ENCODE measurements at regions not wholly inside any gene's neighbourhood (a gene's known extent, or its start where the extent isn't known, plus 50 kb on each side); places are given as distances from the start of the nearest gene placed in this dataset.

GRCh38 chr5:24141046-24141445, 503.7 kb downstream of the CDH10 start:
- TF ChIP-seq, protein P1, sequence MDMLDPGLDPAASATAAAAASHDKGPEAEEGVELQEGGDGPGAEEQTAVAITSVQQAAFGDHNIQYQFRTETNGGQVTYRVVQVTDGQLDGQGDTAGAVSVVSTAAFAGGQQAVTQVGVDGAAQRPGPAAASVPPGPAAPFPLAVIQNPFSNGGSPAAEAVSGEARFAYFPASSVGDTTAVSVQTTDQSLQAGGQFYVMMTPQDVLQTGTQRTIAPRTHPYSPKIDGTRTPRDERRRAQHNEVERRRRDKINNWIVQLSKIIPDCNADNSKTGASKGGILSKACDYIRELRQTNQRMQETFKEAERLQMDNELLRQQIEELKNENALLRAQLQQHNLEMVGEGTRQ (IDR thresholded peaks at IDR 0.05; ENCODE audit: low read depth, low read length) = no peak
- TF ChIP-seq, protein P2, sequence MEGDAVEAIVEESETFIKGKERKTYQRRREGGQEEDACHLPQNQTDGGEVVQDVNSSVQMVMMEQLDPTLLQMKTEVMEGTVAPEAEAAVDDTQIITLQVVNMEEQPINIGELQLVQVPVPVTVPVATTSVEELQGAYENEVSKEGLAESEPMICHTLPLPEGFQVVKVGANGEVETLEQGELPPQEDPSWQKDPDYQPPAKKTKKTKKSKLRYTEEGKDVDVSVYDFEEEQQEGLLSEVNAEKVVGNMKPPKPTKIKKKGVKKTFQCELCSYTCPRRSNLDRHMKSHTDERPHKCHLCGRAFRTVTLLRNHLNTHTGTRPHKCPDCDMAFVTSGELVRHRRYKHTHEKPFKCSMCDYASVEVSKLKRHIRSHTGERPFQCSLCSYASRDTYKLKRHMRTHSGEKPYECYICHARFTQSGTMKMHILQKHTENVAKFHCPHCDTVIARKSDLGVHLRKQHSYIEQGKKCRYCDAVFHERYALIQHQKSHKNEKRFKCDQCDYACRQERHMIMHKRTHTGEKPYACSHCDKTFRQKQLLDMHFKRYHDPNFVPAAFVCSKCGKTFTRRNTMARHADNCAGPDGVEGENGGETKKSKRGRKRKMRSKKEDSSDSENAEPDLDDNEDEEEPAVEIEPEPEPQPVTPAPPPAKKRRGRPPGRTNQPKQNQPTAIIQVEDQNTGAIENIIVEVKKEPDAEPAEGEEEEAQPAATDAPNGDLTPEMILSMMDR (conservative IDR thresholded peaks at IDR 0.05; ENCODE audit: low read depth, low read length) = no peak
- TF ChIP-seq POLR2A (IDR thresholded peaks at IDR 0.05; ENCODE audit: low read depth, low read length) (no peak), RAD21 (IDR thresholded peaks at IDR 0.05; ENCODE audit: low read length) (no peak), MXI1 (IDR thresholded peaks at IDR 0.05; ENCODE audit: borderline replicate concordance, low read depth, low read length) (no peak), MAZ (IDR thresholded peaks at IDR 0.05; ENCODE audit: borderline replicate concordance, low read depth, low read length) (no peak), BHLHE40 (IDR thresholded peaks at IDR 0.05; ENCODE audit: low read depth, low read length) (no peak), RCOR1 (IDR thresholded peaks at IDR 0.05; ENCODE audit: insufficient replicate concordance, low read length) (no peak), MAFK (IDR thresholded peaks at IDR 0.05; ENCODE audit: low read depth, low read length) (no peak), CEBPB (IDR thresholded peaks at IDR 0.05; ENCODE audit: low read depth, low read length) (no peak)

All from IMR-90 (cell line).